NCI-H460 (cell line): ENCODE measurements at regions not wholly inside any gene's neighbourhood (a gene's known extent, or its start where the extent isn't known, plus 50 kb on each side); places are given as distances from the start of the nearest gene placed in this dataset.

Experiments used
- DNase-seq: peaks from one replicate; pipeline ENCODE4 v3.0.0-alpha.2; 2016; ENCODE audit warnings: low read depth; ENCODE audit errors: extremely low read depth

- no peak for DNase-seq
Measured at GRCh38 chr14:101186544-101186943, 283.0 kb upstream of the RTL1 start.

- no peak for DNase-seq
Measured at GRCh38 chr14:101186992-101187815, 283.7 kb upstream of the RTL1 start.

GRCh38 chr14:101187816-101188570, 284.5 kb upstream of the RTL1 start:
- no peak for DNase-seq

GRCh38 chr14:101188571-101188915, 285.0 kb upstream of the RTL1 start:
- no peak for DNase-seq

- DNase-seq, result no peak
Measured at GRCh38 chr14:101189266-101189665, 285.7 kb upstream of the RTL1 start.

GRCh38 chr14:101189962-101190560, 286.5 kb upstream of the RTL1 start:
- DNase-seq, result no peak

- DNase-seq, result no peak
Measured at GRCh38 chr14:101191101-101191720, 287.7 kb upstream of the RTL1 start.

GRCh38 chr14:101191721-101192660, 288.5 kb upstream of the RTL1 start:
- no peak for DNase-seq

GRCh38 chr14:101192661-101193000, 289.1 kb upstream of the RTL1 start:
- no peak for DNase-seq

GRCh38 chr14:101193106-101193844, 289.8 kb upstream of the RTL1 start:
- no peak for DNase-seq

GRCh38 chr14:101193845-101194372, 290.4 kb upstream of the RTL1 start:
- no peak for DNase-seq

GRCh38 chr14:101194373-101195308, 291.1 kb upstream of the RTL1 start:
- DNase-seq, result no peak

GRCh38 chr14:101195309-101195901, 291.9 kb upstream of the RTL1 start:
- no peak for DNase-seq

- no peak for DNase-seq
Measured at GRCh38 chr14:101196051-101196712, 292.7 kb upstream of the RTL1 start.

- DNase-seq, result no peak
Measured at GRCh38 chr14:101196795-101197590, 293.5 kb upstream of the RTL1 start.

- DNase-seq, result no peak
Measured at GRCh38 chr14:101197595-101198397, 294.3 kb upstream of the RTL1 start.
